ENCODE measurements at regions not wholly inside any gene's neighbourhood (a gene's known extent, or its start where the extent isn't known, plus 50 kb on each side); places are given as distances from the start of the nearest gene placed in this dataset.

- Histone ChIP-seq H3K9me1 (replicated peaks; ENCODE audit: control insufficient read depth, extremely low read depth, insufficient read depth, low read length) (no peaks in the 10 kb centered on the region), H3K79me2 (ENCODE audit: control insufficient read depth, insufficient read depth, low read length) (no peaks in the 10 kb centered on the region), H3K9ac (replicated peaks; ENCODE audit: extremely low read depth, insufficient read depth, low read length) (no peak overlapping the region), H3K4me1 (ENCODE audit: control insufficient read depth, extremely low read depth, insufficient read depth, low read length) (no peaks in the 10 kb centered on the region), H3K4me3 (replicated peaks in 1 of 3; ENCODE audit: insufficient read depth in 1 of 3, low read depth in 1 of 3, low read length in 3 of 3) (no peak overlapping the region), H2AFZ (ENCODE audit: low read depth, low read length) (no peak overlapping the region), H3K36me3 (ENCODE audit: control insufficient read depth in 2 of 2, extremely low read depth in 1 of 2, insufficient read depth in 2 of 2, low read length in 2 of 2) (no peaks in the 10 kb centered on the region), H3K27me3 (ENCODE audit: control insufficient read depth in 2 of 2, insufficient read depth in 2 of 2, low read length in 2 of 2) (no peaks in the 10 kb centered on the region), H3K9me3 (replicated peaks; ENCODE audit: control insufficient read depth, insufficient read depth, low read length) (peaks cover 2% of the 10 kb centered on the region), H3K4me2 (ENCODE audit: insufficient read depth, low read length) (no peak overlapping the region), H3K27ac (ENCODE audit: insufficient read depth, low read depth, low read length) (no peak overlapping the region), H4K20me1 (replicated peaks; ENCODE audit: control insufficient read depth, extremely low read depth, insufficient read depth, low read length) (no peaks in the 10 kb centered on the region)
- FAIRE-seq (no peak), DNase-seq (ENCODE audit: low read depth, low spot score) (no peak)
- dilution Hi-C loops (cut with MboI; ENCODE audit: extremely low pct_ligation_motif_present, low sequenced_read_pairs) = no loop called here
- TF ChIP-seq FOS (IDR thresholded peaks at IDR 0.05; ENCODE audit: borderline replicate concordance, insufficient read depth, low read length) (no peak), MYC (IDR thresholded peaks at IDR 0.05; ENCODE audit: low read depth, low read length) (no peak), EZH2 (IDR thresholded peaks at IDR 0.05; ENCODE audit: borderline replicate concordance, low read depth, low read length, severe bottlenecking) (no peak), POLR2A (IDR thresholded peaks at IDR 0.05; ENCODE audit: low read depth, low read length) (no peak), MAX (IDR thresholded peaks at IDR 0.05; ENCODE audit: insufficient read depth, insufficient read length) (no peak), CTCF (IDR thresholded peaks at IDR 0.05; ENCODE audit: extremely low read depth in 1 of 2, insufficient read depth in 1 of 2, low read depth in 1 of 2, low read length in 2 of 2) (no peak), GATA2 (IDR thresholded peaks at IDR 0.05; ENCODE audit: insufficient read depth, insufficient read length, low read depth, low read length) (no peak), POLR2AphosphoS5 (IDR thresholded peaks at IDR 0.05; ENCODE audit: insufficient read depth, low read depth, low read length) (no peak), JUN (IDR thresholded peaks at IDR 0.05; ENCODE audit: borderline replicate concordance, insufficient read depth, insufficient read length, low read depth) (no peak)
- CTCF ChIA-PET = no interaction called here
- POLR2A ChIA-PET = no interaction called here
- BruUV-seq (replicated peaks) = no TSS peak
- intact Hi-C loops (cut with micrococcal nuclease) = no loop called here
These were observed 275.6 kb upstream of the ELAC2 start for GRCh38 chr17:13293421-13293820.

Measured in endothelial cell of umbilical vein (primary cell).